Effector memory CD8-positive, alpha-beta T cell (primary cell): ENCODE measurements at regions not wholly inside any gene's neighbourhood (a gene's known extent, or its start where the extent isn't known, plus 50 kb on each side); places are given as distances from the start of the nearest gene placed in this dataset.
"Not testable (repeated sequence)": the region's sequence is repeated elsewhere in the genome, so short reads cannot be mapped to it uniquely, and the experiment has no call there.

ENCODE experiments used
- ATAC-seq: fragments of 150-1000 bp; cut with Tn5 transposase; replicated peaks from 2 replicates; pipeline ENCODE4 v1.10.0; 2021; ENCODE audit warnings: mild to moderate bottlenecking, moderate library complexity
- DNase-seq, 3 experiments: peaks; one replicate each; pipeline ENCODE4 v3.0.0; 2021
- H3K27ac Mint-ChIP-seq, 2 donors: one replicate each; pipeline ENCODE4 v1.8.0; 2022; ENCODE audit warnings: mild to moderate bottlenecking in 2 of 2, mixed read lengths in 2 of 2, moderate library complexity in 2 of 2
- H3K27me3 Mint-ChIP-seq, 2 donors: one replicate each; pipeline ENCODE4 v1.8.0; 2022; ENCODE audit warnings: mixed read lengths in 2 of 2
- H3K36me3 Mint-ChIP-seq: one replicate; pipeline ENCODE4 v1.8.0; 2022; ENCODE audit warnings: mild to moderate bottlenecking, moderate library complexity, mixed read lengths; ENCODE audit not compliant: insufficient read depth
- H3K4me1 Mint-ChIP-seq, 2 donors: one replicate each; pipeline ENCODE4 v1.8.0; 2022; ENCODE audit warnings: low read depth in 2 of 2, mixed read lengths in 2 of 2
- H3K4me3 Mint-ChIP-seq, 2 donors: one replicate each; pipeline ENCODE4 v1.8.0; 2022; ENCODE audit warnings: mild to moderate bottlenecking in 2 of 2, mixed read lengths in 2 of 2, moderate library complexity in 2 of 2
- H3K9me3 Mint-ChIP-seq, 2 donors: one replicate each; pipeline ENCODE4 v1.8.0; 2022; ENCODE audit warnings: mixed read lengths in 2 of 2

DNA sequence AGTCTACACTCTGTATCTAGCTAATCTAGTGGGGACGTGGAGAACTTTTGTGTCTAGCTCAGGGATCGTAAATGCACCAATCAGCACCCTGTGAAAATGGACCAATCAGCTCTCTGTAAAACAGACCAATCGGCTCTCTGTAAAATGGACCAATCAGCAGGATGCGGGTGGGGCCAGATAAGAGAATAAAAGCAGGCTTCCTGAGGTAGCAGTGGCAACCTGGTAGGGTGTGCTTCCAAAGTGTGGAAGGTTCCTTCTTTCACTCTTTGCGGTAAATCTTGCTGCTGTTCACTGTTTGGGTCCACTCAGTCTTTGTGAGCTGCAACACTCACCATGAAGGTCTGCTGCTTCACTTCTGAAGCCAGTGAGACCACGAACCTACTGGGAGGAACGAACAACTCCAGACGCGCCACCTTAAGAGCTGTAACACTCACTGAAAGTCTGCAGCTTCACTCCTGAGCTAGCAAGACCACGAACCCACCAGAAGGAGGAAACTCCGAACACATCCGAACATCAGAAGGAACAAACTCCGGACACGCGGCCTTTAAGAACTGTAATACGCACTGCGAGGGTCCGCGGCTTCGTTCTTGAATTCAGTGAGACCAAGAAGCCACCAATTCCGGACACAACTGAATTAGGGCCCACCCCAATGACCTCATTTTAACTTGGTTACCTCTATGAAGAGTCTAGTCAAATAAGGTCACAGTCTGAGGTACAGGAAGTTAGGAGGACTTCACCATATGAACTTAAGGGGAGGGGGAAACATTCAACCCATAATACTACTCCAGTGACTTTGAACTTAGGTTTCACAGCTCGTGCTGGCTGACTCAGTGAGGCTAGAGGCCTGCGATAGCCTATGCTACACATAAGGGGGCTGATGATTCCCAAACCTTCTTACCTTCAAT lies 59.8 kb upstream of the LPGAT1 start:
- not testable (repeated sequence) for H3K27ac Mint-ChIP-seq, H3K36me3 Mint-ChIP-seq, DNase-seq, H3K4me3 Mint-ChIP-seq, H3K9me3 Mint-ChIP-seq
- Mint-ChIP-seq H3K27me3 (peaks cover 27 to 32% of the 10 kb centered on the region in 2 donors), H3K4me1 (peaks cover 0 to 10% of the 10 kb centered on the region in 2 donors)
- peak; percentile 81 for ATAC-seq

DNA sequence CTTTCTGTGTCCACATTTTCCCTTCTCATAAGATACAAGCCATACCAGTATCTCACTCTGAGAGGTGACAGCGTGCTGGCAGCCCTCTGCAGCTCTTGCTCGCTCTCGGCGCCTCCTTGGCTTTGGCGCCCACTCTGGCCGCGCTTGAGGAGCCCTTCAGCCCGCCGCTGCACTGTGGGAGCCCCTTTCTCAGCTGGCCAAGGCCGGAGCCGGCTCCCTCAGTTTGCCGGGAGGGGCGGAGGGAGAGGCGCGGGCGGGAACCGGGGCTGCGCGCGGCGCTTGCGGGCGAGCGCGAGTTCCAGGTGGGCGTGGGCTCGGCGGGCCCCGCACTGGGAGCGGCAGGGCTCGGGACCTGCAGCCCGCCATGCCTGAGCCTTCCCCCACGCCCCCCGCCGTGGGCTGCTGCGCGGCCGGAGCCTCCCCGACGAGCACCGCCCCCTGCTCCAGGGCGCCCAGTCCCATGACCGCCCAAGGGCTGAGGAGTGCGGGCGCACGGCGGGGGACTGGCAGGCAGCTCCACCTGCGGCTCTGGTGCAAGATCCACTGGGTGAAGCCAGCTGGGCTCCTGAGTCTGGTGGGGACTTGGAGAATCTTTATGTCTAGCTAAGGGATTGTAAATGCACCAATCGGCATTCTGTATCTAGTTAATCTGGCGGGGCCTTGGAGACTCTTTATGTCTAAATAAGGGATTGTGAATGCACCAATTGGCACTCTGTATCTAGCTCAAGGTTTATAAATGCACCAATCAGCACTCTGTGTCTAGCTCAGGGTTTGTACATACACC lies 58.9 kb upstream of the LPGAT1 start:
- not testable (repeated sequence) for H3K27ac Mint-ChIP-seq, H3K9me3 Mint-ChIP-seq, H3K36me3 Mint-ChIP-seq, H3K4me1 Mint-ChIP-seq, ATAC-seq, DNase-seq, H3K4me3 Mint-ChIP-seq
- H3K27me3 Mint-ChIP-seq = peaks cover 27 to 32% of the 10 kb centered on the region in 2 donors

- DNase-seq (no peak), ATAC-seq (no peak)
- H3K9me3 Mint-ChIP-seq = no peaks in the 10 kb centered on the region
- no peak overlapping the region for H3K27ac Mint-ChIP-seq
- H3K4me3 Mint-ChIP-seq = no peak overlapping the region
- peaks cover 0 to 9% of the 10 kb centered on the region in 2 donors for H3K4me1 Mint-ChIP-seq
- H3K36me3 Mint-ChIP-seq = no peaks in the 10 kb centered on the region
- H3K27me3 Mint-ChIP-seq = peaks cover 27 to 32% of the 10 kb centered on the region in 2 donors
Measured at GRCh38 chr1:211886551-211886950, 56.0 kb upstream of the LPGAT1 start.

DNA sequence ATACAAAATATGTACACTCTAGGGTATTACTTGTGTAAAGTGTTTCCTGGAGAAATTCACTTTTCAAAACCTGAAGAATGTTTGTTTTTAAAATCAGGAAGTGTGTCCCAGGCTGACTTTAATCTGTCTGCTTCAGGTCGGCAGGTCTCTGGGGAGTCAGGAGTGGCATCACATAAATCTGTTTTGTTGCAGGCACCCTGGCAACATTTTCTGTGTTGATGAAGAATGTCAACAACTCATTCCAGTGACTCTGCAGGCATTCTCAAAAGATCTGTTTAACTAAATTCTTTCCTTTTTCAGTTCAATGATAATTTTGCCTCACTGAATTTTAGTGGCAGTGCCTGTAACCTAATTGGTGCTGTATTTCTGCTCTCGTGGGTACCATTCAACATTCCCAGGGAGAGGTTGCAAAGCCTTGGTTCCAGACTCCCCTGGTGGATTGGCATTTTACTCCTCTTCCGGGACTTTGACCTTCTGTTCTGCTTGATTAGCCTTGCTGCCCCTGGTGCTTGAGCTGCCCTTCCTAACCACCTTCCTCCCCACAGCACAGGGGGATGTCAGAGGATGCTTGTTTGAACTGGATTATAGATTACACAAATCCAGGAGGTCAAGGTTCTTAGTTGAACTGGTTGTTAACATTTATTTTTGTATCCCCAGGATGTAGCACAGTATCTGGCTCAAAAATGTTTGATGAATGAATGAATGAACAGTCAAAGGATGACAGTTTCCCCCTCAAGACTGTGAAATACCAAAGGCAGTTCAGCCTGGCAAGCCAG lies 55.4 kb upstream of the LPGAT1 start:
- no peak for ATAC-seq
- Mint-ChIP-seq H3K4me3 (no peak overlapping the region), H3K27ac (no peak overlapping the region), H3K9me3 (no peaks in the 10 kb centered on the region), H3K4me1 (peaks cover 0 to 9% of the 10 kb centered on the region in 2 donors), H3K27me3 (peaks cover 27 to 32% of the 10 kb centered on the region in 2 donors), H3K36me3 (no peaks in the 10 kb centered on the region)
- DNase-seq = no peak

DNA sequence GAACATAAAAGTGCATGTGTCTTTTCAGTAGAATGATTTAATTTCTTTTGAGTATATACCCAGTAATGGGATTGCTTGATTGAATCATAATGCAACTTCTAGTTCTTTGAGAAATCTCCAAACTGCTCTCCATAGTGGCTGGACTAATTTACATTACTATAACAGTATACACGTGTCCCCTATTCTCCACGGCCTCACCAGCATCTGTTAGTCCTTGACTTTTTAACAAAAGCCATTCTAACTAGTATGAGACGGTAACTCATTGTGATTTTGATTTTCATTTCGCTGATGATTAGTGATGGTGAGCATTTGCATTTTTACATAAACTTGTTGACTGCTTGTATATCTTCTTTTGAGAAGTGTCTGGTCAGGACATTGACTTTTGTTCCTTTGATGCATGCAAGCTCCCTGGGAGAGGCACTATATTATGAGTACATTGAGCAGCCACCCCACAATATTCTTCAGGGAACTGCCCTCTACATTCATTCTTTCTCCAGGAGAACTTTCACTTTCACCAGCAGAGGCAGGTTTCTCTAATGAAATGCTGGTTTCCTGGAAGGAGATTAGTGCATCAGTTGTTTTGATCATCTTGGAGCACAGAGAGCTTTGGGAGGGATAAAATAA lies 51.9 kb upstream of the LPGAT1 start:
- Mint-ChIP-seq H3K4me1 (peaks cover 0 to 3% of the 10 kb centered on the region in 2 donors), H3K27me3 (peaks cover 17 to 25% of the 10 kb centered on the region in 2 donors), H3K9me3 (no peaks in the 10 kb centered on the region), H3K36me3 (no peaks in the 10 kb centered on the region), H3K4me3 (no peak overlapping the region), H3K27ac (no peak overlapping the region)
- ATAC-seq (no peak), DNase-seq (no peak)
